Lower leg skin (tissue), 3 donors: ENCODE measurements at regions not wholly inside any gene's neighbourhood (a gene's known extent, or its start where the extent isn't known, plus 50 kb on each side); places are given as distances from the start of the nearest gene placed in this dataset.

Experiments used
- POLR2A ChIP-seq, 2 donors: fragments of 450-650 bp; IDR thresholded peaks; one replicate each; pipeline ENCODE4 v1.6.1; 2016 to 2017; ENCODE audit warnings: antibody characterized with exemption in 2 of 2, mild to moderate bottlenecking in 1 of 2, moderate library complexity in 1 of 2
- TF ChIP-seq, protein P1 (sequence below), 3 donors: fragments of 450-650 bp; IDR thresholded peaks; one replicate each; pipeline ENCODE4 v1.5.1; 2016; ENCODE audit warnings: antibody characterized with exemption in 3 of 3, mild to moderate bottlenecking in 3 of 3, moderate library complexity in 2 of 3

DNA sequence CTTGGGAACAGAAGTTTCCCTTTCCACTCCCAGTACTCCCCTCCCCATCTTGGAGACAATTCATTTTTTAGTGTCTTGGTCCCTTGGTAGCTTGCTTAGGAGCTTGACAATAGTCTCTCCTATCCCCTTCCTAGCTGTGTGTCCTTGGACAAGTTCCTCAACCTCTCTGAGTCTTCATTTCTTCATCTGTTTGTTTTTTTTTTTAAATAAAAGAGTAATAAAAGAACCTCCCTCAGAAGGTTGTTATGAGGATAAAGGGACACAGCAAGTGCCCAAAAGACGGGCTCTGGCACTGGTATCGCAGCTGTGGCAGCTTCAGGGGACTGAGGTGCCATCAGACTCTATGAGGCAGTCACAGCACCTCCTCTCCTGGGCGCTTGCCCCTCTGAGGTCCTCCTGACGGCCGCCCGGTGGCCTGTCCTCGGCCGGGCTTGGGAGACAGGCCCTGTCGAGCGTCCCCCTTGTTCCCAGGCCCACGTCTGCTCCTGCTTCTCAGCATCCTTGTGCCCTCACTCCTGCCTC, 689.2 kb downstream of the MATN1 start:
- TF ChIP-seq, protein P1, sequence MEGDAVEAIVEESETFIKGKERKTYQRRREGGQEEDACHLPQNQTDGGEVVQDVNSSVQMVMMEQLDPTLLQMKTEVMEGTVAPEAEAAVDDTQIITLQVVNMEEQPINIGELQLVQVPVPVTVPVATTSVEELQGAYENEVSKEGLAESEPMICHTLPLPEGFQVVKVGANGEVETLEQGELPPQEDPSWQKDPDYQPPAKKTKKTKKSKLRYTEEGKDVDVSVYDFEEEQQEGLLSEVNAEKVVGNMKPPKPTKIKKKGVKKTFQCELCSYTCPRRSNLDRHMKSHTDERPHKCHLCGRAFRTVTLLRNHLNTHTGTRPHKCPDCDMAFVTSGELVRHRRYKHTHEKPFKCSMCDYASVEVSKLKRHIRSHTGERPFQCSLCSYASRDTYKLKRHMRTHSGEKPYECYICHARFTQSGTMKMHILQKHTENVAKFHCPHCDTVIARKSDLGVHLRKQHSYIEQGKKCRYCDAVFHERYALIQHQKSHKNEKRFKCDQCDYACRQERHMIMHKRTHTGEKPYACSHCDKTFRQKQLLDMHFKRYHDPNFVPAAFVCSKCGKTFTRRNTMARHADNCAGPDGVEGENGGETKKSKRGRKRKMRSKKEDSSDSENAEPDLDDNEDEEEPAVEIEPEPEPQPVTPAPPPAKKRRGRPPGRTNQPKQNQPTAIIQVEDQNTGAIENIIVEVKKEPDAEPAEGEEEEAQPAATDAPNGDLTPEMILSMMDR (IDR thresholded peaks at IDR 0.05), result no peak
- no peak for TF ChIP-seq POLR2A (IDR thresholded peaks at IDR 0.05)
